ENCODE measurements at regions not wholly inside any gene's neighbourhood (a gene's known extent, or its start where the extent isn't known, plus 50 kb on each side); places are given as distances from the start of the nearest gene placed in this dataset.

GRCh38 chr6:25133568-25133967 lies 145.6 kb upstream of the CARMIL1 start:
- no peaks in the 10 kb centered on the region for H3K27me3 ChIP-seq (ENCODE audit: control insufficient read depth, insufficient read depth, low read length)
- H3K9me3 ChIP-seq (ENCODE audit: control insufficient read depth, insufficient read depth, low read depth, low read length): no peaks in the 10 kb centered on the region
- no peak overlapping the region for H3K27ac ChIP-seq (ENCODE audit: insufficient read depth, low read length)
- peaks cover 4% of the 10 kb centered on the region for H3K4me1 ChIP-seq (ENCODE audit: control insufficient read depth, extremely low read depth, insufficient read depth, low read length)
- H3K4me3 ChIP-seq (replicated peaks in 1 of 4; ENCODE audit: control extremely low read depth in 1 of 4, insufficient read depth in 1 of 4, low read depth in 3 of 4, low read length in 4 of 4): no peak overlapping the region
- no peak for DNase-seq (ENCODE audit: low read depth in 2 of 2)
- H3K4me2 ChIP-seq (ENCODE audit: extremely low read depth, insufficient read depth, low read length): no peak overlapping the region
- H3K9ac ChIP-seq (ENCODE audit: insufficient read depth, low read length): no peak overlapping the region
- H3K36me3 ChIP-seq (ENCODE audit: control insufficient read depth, insufficient read depth, low read length): no peaks in the 10 kb centered on the region
- H2AFZ ChIP-seq (ENCODE audit: low read length): no peak overlapping the region
- TF ChIP-seq CTCF (conservative IDR thresholded peaks at IDR 0.05 in 1 of 2, IDR thresholded peaks at IDR 0.05 in 1 of 2; ENCODE audit: low read depth in 1 of 2, low read length in 2 of 2) (no peak), EZH2 (IDR thresholded peaks at IDR 0.05; ENCODE audit: low read length, missing control alignments) (no peak)
- H4K20me1 ChIP-seq (ENCODE audit: control insufficient read depth, extremely low read depth, insufficient read depth, low read length): no peaks in the 10 kb centered on the region
- H3K79me2 ChIP-seq (ENCODE audit: control insufficient read depth, insufficient read depth, low read length): no peaks in the 10 kb centered on the region

GRCh38 chr6:25136854-25137253 lies 142.3 kb upstream of the CARMIL1 start:
- no peaks in the 10 kb centered on the region for H3K79me2 ChIP-seq (ENCODE audit: control insufficient read depth, insufficient read depth, low read length)
- peak overlapping the region in 1 of 4 experiments; percentile 54 for H3K4me3 ChIP-seq (replicated peaks in 1 of 4; ENCODE audit: control extremely low read depth in 1 of 4, insufficient read depth in 1 of 4, low read depth in 3 of 4, low read length in 4 of 4)
- no peaks in the 10 kb centered on the region for H3K9me3 ChIP-seq (ENCODE audit: control insufficient read depth, insufficient read depth, low read depth, low read length)
- no peak overlapping the region for H3K9ac ChIP-seq (ENCODE audit: insufficient read depth, low read length)
- H3K4me2 ChIP-seq (ENCODE audit: extremely low read depth, insufficient read depth, low read length): peak overlapping the region; percentile 20
- peak in 1 of 2 donors; percentile 33 for DNase-seq (ENCODE audit: low read depth in 2 of 2)
- H3K27ac ChIP-seq (ENCODE audit: insufficient read depth, low read length): no peak overlapping the region
- H2AFZ ChIP-seq (ENCODE audit: low read length): peak overlapping the region; percentile 67
- TF ChIP-seq EZH2 (IDR thresholded peaks at IDR 0.05; ENCODE audit: low read length, missing control alignments) (no peak), CTCF (conservative IDR thresholded peaks at IDR 0.05 in 1 of 2, IDR thresholded peaks at IDR 0.05 in 1 of 2; ENCODE audit: low read depth in 1 of 2, low read length in 2 of 2) (no peak)
- H3K36me3 ChIP-seq (ENCODE audit: control insufficient read depth, insufficient read depth, low read length): no peaks in the 10 kb centered on the region
- H4K20me1 ChIP-seq (ENCODE audit: control insufficient read depth, extremely low read depth, insufficient read depth, low read length): no peaks in the 10 kb centered on the region
- H3K4me1 ChIP-seq (ENCODE audit: control insufficient read depth, extremely low read depth, insufficient read depth, low read length): peaks cover 4% of the 10 kb centered on the region
- H3K27me3 ChIP-seq (ENCODE audit: control insufficient read depth, insufficient read depth, low read length): no peaks in the 10 kb centered on the region

- H3K4me2 ChIP-seq (ENCODE audit: extremely low read depth, insufficient read depth, low read length): peak overlapping the region; percentile 97
- H3K27ac ChIP-seq (ENCODE audit: insufficient read depth, low read length): peak overlapping the region; percentile 89
- H3K79me2 ChIP-seq (ENCODE audit: control insufficient read depth, insufficient read depth, low read length): no peaks in the 10 kb centered on the region
- TF ChIP-seq EZH2 (IDR thresholded peaks at IDR 0.05; ENCODE audit: low read length, missing control alignments) (no peak), CTCF (conservative IDR thresholded peaks at IDR 0.05 in 1 of 2, IDR thresholded peaks at IDR 0.05 in 1 of 2; ENCODE audit: low read depth in 1 of 2, low read length in 2 of 2) (no peak)
- no peaks in the 10 kb centered on the region for H4K20me1 ChIP-seq (ENCODE audit: control insufficient read depth, extremely low read depth, insufficient read depth, low read length)
- no peaks in the 10 kb centered on the region for H3K36me3 ChIP-seq (ENCODE audit: control insufficient read depth, insufficient read depth, low read length)
- peaks cover 4% of the 10 kb centered on the region for H3K4me1 ChIP-seq (ENCODE audit: control insufficient read depth, extremely low read depth, insufficient read depth, low read length)
- H3K4me3 ChIP-seq (replicated peaks in 1 of 4; ENCODE audit: control extremely low read depth in 1 of 4, insufficient read depth in 1 of 4, low read depth in 3 of 4, low read length in 4 of 4): peak overlapping the region; percentile 42 to 74 (median 53)
- peak overlapping the region; percentile 92 for H2AFZ ChIP-seq (ENCODE audit: low read length)
- H3K9me3 ChIP-seq (ENCODE audit: control insufficient read depth, insufficient read depth, low read depth, low read length): no peaks in the 10 kb centered on the region
- no peaks in the 10 kb centered on the region for H3K27me3 ChIP-seq (ENCODE audit: control insufficient read depth, insufficient read depth, low read length)
- no peak overlapping the region for H3K9ac ChIP-seq (ENCODE audit: insufficient read depth, low read length)
- DNase-seq (ENCODE audit: low read depth in 2 of 2): no peak
Observed at GRCh38 chr6:25137480-25137879, 141.7 kb upstream of the CARMIL1 start.

All from fibroblast of lung (primary cell).